GM12865 (cell line): ENCODE measurements at regions not wholly inside any gene's neighbourhood (a gene's known extent, or its start where the extent isn't known, plus 50 kb on each side); places are given as distances from the start of the nearest gene placed in this dataset.

Source experiments
- DNase-seq: peaks from one replicate; pipeline ENCODE4 v3.0.0; 2010; ENCODE audit warnings: low read depth
- H3K4me3 ChIP-seq: 2 replicates; pipeline ENCODE4 v1.5.1; 2011; ENCODE audit warnings: mild to moderate bottlenecking, low read depth, low read length, control low read depth
- TF ChIP-seq, protein P1 (sequence below): IDR thresholded peaks from 2 replicates; pipeline ENCODE4 v1.5.1; 2011; ENCODE audit warnings: low read length, control low read depth, low read depth, inconsistent platforms; ENCODE audit not compliant: insufficient read depth; ENCODE audit errors: missing control alignments

GRCh38 chr2:45194596-45194995, 185.3 kb upstream of the SIX2 start:
- TF ChIP-seq, protein P1, sequence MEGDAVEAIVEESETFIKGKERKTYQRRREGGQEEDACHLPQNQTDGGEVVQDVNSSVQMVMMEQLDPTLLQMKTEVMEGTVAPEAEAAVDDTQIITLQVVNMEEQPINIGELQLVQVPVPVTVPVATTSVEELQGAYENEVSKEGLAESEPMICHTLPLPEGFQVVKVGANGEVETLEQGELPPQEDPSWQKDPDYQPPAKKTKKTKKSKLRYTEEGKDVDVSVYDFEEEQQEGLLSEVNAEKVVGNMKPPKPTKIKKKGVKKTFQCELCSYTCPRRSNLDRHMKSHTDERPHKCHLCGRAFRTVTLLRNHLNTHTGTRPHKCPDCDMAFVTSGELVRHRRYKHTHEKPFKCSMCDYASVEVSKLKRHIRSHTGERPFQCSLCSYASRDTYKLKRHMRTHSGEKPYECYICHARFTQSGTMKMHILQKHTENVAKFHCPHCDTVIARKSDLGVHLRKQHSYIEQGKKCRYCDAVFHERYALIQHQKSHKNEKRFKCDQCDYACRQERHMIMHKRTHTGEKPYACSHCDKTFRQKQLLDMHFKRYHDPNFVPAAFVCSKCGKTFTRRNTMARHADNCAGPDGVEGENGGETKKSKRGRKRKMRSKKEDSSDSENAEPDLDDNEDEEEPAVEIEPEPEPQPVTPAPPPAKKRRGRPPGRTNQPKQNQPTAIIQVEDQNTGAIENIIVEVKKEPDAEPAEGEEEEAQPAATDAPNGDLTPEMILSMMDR, result no peak
- no peak for DNase-seq

GRCh38 chr2:45193581-45193980, 184.3 kb upstream of the SIX2 start:
- TF ChIP-seq, protein P1, result no peak
- DNase-seq, result no peak
- H3K4me3 ChIP-seq, result no peak overlapping the region

More at GRCh38 chr2:45194596-45194995, 185.3 kb upstream of the SIX2 start:
- no peak overlapping the region for H3K4me3 ChIP-seq

- TF ChIP-seq, protein P1, result no peak
- DNase-seq, result no peak
- no peak overlapping the region for H3K4me3 ChIP-seq
Observed at GRCh38 chr2:45192991-45193390, 183.7 kb upstream of the SIX2 start.

- H3K4me3 ChIP-seq, result no peak overlapping the region
- TF ChIP-seq, protein P1, result no peak
- no peak for DNase-seq
Observed at GRCh38 chr2:45192481-45192880, 183.2 kb upstream of the SIX2 start.

GRCh38 chr2:45191976-45192375, 182.7 kb upstream of the SIX2 start:
- DNase-seq, result no peak
- TF ChIP-seq, protein P1, result no peak
- no peak overlapping the region for H3K4me3 ChIP-seq

- TF ChIP-seq, protein P1, result no peak
- no peak for DNase-seq
- H3K4me3 ChIP-seq, result no peak overlapping the region
Observed at GRCh38 chr2:45191146-45191863, 182.1 kb upstream of the SIX2 start.

- H3K4me3 ChIP-seq, result no peak overlapping the region
- no peak for DNase-seq
- TF ChIP-seq, protein P1, result no peak
Observed at GRCh38 chr2:45190481-45190942, 181.3 kb upstream of the SIX2 start.
